GM21786 (cell line): ENCODE measurements at regions not wholly inside any gene's neighbourhood (a gene's known extent, or its start where the extent isn't known, plus 50 kb on each side); places are given as distances from the start of the nearest gene placed in this dataset.

Experiments
- ATAC-seq: cut with Tn5 transposase; IDR thresholded peaks from one replicate; pipeline ENCODE4 v1.9.1; 2021; ENCODE audit not compliant: unreplicated experiment

DNA sequence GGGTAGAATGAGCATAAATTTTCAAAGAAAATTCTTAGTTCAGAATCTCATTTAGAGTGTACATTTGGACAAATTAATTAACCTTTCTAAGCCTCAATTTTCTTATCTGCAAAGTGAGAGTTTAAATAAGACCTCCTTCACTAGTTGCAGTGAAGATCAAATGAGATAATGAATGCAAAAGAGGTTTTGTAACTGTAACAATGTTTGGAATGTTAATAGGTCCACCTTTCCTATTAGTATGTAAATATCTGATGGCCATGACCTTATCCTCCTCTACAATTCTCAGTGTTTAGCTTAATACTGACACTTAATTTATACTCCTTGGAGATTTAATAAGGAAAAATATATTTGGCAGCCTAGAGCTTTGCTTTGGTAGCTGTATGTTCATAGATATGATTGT is 138.8 kb downstream of the GABRG1 start:
- no peak for ATAC-seq

GRCh38 chr4:45971108-45971507 is 152.7 kb downstream of the GABRG1 start:
- no peak for ATAC-seq

DNA sequence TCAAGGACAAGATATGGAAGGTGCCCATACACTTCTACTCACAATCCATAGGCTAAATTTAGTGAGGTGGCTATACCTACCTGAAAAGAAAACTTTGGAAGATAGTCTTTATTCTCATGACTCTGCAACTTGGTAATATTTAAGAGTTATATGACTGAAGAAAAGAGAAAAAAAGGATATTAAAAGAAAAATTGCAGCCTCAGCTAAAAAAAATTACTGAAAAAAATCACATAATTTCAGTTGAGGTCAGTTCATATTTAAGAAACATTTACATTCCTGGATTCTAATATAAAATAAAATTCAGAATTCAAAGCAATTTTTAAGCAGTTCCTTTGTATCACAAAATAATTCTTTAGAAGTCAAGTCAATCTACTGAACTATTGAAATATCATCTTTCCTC is 166.5 kb downstream of the GABRG1 start:
- no peak for ATAC-seq

- no peak for ATAC-seq
These were observed 169.6 kb downstream of the GABRG1 start for GRCh38 chr4:45954276-45954675.

DNA sequence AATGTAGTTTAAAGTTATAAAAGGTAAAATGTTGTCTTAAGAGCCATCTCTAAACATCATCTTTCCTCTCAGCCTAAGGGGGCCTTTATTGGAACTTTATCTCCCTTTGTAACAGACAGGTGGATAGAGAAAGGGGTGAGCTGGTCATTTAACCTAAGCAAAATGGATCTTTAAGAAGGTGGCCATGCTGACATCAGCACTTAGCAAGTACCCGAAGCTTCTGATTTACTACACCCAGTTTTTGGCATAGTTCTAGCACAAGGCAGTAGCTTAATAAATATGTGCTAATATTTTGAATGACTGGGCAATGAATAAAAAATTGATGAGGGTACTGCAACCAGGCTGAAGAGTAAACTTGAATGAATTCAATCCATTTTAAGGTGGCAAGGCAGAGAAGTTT is 172.7 kb downstream of the GABRG1 start:
- no peak for ATAC-seq

GRCh38 chr4:45946699-45947098 is 177.2 kb downstream of the GABRG1 start:
- no peak for ATAC-seq

- ATAC-seq = no peak
These were observed 179.9 kb downstream of the GABRG1 start for GRCh38 chr4:45944000-45944399.

DNA sequence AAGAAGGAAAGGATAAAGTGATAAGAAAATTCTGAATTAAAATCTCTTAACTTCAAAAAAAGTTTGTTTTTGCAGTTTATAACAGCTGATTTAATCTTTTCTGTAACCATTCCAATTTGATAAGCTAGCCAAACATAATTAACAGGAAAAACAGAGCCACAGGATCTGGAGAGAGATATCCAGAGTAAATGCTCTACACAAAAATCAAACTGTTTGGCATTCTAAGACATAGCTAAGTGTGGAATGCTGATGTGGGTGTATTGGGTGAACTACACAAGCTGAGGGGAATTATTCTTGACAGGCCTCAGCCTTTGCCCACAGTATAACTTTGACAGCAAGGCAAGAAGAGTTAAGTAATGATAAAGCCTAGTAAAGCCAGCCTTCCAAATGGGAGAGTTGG is 184.8 kb downstream of the GABRG1 start:
- ATAC-seq = no peak

GRCh38 chr4:45931154-45931553 is 192.7 kb downstream of the GABRG1 start:
- ATAC-seq = no peak

GRCh38 chr4:45927641-45928040 is 196.2 kb downstream of the GABRG1 start:
- no peak for ATAC-seq

GRCh38 chr4:45925809-45926208 is 198.0 kb downstream of the GABRG1 start:
- ATAC-seq = no peak

- ATAC-seq = no peak
These were observed 203.0 kb downstream of the GABRG1 start for GRCh38 chr4:45920861-45921260.

DNA sequence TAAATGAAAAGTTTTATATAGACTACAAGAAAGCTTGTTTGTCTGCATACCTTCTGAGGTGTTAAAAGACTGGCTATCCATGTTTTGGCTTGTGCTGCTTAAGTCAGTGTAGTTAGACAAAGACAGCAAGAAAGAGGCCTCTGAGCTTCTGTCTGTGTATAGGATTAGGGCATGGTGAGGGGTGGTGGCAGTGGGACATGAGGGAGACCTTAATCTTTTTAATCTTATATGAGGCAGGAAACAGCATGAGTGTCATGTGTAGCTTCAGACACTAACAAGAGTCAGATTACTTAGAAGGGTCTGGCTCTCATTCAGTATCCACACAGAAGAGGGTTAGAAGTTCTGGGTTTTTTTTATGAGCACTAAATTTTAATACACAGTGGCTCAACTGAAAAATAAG is 213.3 kb downstream of the GABRG1 start:
- no peak for ATAC-seq

DNA sequence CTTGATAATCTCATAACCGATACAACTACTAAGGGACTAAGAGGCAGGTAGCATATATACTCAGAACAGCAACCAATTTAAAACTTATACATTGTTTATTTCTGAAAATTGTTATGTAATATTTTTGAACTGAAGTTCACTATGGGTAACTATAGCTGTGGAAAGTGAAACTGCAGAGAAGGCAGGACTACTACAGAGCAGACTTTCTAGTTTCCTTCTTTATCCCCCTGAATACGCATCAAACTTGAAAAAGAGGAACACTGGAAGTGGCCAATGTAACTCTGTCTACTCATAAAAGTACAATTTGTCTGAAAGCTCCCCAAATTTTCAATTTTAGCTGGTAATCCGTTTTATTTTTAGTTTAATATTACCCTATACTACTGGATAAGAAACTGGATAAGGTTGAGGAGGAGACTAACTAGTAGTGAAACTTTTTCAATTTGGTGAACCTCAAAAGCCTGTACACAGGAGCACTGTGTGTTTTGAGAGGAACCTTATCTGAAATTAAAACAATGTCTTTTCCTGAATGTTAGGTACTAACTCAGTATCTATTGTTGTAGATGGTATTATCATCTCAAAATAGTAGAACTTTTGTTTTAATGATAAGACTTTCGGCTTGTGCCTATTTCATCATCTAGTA is 225.8 kb downstream of the GABRG1 start:
- no peak for ATAC-seq

- ATAC-seq = no peak
These were observed 240.4 kb downstream of the GABRG1 start for GRCh38 chr4:45883421-45883820.

GRCh38 chr4:45876235-45876890 is 247.5 kb downstream of the GABRG1 start:
- ATAC-seq = no peak

- ATAC-seq = no peak
These were observed 254.7 kb downstream of the GABRG1 start for GRCh38 chr4:45869184-45869583.

- ATAC-seq = no peak
These were observed 258.1 kb downstream of the GABRG1 start for GRCh38 chr4:45865781-45866180.

GRCh38 chr4:45855857-45856256 is 268.0 kb downstream of the GABRG1 start:
- ATAC-seq = no peak

GRCh38 chr4:45846016-45846415 is 277.8 kb downstream of the GABRG1 start:
- ATAC-seq = no peak

DNA sequence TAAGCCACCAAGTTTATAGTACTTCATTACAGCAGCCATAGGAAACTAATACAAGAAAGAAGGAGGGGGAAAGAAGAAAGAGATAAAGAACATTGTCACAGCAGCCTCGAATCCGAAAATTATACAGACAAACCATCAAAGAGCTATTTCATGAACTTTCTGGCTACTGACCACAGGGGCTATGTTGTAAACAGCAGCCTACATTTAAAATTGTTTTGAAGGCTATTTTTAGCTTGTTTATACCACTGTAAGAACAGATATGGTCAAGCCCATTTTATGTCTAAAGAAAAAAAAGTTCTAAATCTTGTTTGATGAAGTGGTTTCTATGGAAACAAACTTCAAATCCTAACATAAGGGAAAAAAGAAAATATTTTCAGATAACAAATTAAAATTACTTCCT is 282.1 kb downstream of the GABRG1 start:
- no peak for ATAC-seq

DNA sequence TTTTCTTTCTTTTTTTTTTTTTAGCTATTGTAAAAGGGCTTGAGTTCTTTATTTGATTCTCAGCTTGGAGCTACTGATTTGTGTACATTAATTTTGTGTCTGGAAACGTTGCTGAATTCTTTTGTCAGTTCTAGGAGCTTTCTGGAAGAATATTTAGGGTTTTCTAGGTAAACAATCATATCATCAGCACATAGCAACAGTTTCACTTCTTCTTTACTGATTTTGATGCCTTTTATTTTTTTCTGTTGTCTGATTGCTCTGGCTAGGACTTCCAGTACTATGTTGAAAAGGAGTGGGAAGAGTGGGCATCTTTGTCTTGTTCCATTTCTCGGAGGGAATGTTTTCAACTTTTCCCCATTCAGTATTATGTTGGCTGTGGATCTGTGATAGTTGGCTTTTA is 292.2 kb downstream of the GABRG1 start:
- no peak for ATAC-seq

- no peak for ATAC-seq
These were observed 319.9 kb downstream of the GABRG1 start for GRCh38 chr4:45803994-45804393.
